ENCODE measurements at regions not wholly inside any gene's neighbourhood (a gene's known extent, or its start where the extent isn't known, plus 50 kb on each side); places are given as distances from the start of the nearest gene placed in this dataset.

GRCh38 chr16:54817432-54817831 is 113.2 kb upstream of the IRX5 start:
- Histone ChIP-seq H3K4me1 (ENCODE audit: control insufficient read depth in 5 of 5, insufficient read depth in 5 of 5, low read length in 5 of 5) (peaks cover 0 to 6% (median 2%) of the 10 kb centered on the region in 5 donors), H3K27ac (ENCODE audit: low read depth in 1 of 2, low read length in 1 of 2) (no peak overlapping the region), H3K27me3 (ENCODE audit: control insufficient read depth in 3 of 3, insufficient read depth in 3 of 3, low read length in 2 of 3) (peaks cover 0 to 12% (median 12%) of the 10 kb centered on the region in 3 donors), H3K9ac (ENCODE audit: insufficient read depth in 1 of 2, low read length in 2 of 2) (no peak overlapping the region), H3K36me3 (ENCODE audit: control insufficient read depth in 4 of 4, insufficient read depth in 4 of 4, low read length in 4 of 4) (no peaks in the 10 kb centered on the region), H3K9me3 (ENCODE audit: control insufficient read depth in 4 of 4, insufficient read depth in 3 of 4, low read length in 3 of 4) (no peaks in the 10 kb centered on the region), H3K4me3 (no peak overlapping the region)
- no peak for TF ChIP-seq CTCF (IDR thresholded peaks at IDR 0.05; ENCODE audit: control extremely low read depth, extremely low read depth)
- DNase-seq (peak; percentile 26 to 58 (median 52)), ATAC-seq (ENCODE audit: insufficient read depth, low FRiP score) (peak; percentile 56)
- 36 to 56% methylated on average over 10 of the region's 10 CpGs for WGBS, 2 donors

- Histone ChIP-seq H3K9me3 (ENCODE audit: control insufficient read depth in 4 of 4, insufficient read depth in 3 of 4, low read length in 3 of 4) (no peaks in the 10 kb centered on the region), H3K27ac (ENCODE audit: low read depth in 1 of 2, low read length in 1 of 2) (no peak overlapping the region), H3K4me1 (ENCODE audit: control insufficient read depth in 5 of 5, insufficient read depth in 5 of 5, low read length in 5 of 5) (peaks cover 0 to 6% (median 2%) of the 10 kb centered on the region in 5 donors), H3K9ac (ENCODE audit: insufficient read depth in 1 of 2, low read length in 2 of 2) (no peak overlapping the region), H3K4me3 (no peak overlapping the region), H3K27me3 (ENCODE audit: control insufficient read depth in 3 of 3, insufficient read depth in 3 of 3, low read length in 2 of 3) (peaks cover 0 to 14% (median 12%) of the 10 kb centered on the region in 3 donors), H3K36me3 (ENCODE audit: control insufficient read depth in 4 of 4, insufficient read depth in 4 of 4, low read length in 4 of 4) (no peaks in the 10 kb centered on the region)
- ATAC-seq (ENCODE audit: insufficient read depth, low FRiP score) (no peak), DNase-seq (no peak)
- no peak for TF ChIP-seq CTCF (IDR thresholded peaks at IDR 0.05; ENCODE audit: control extremely low read depth, extremely low read depth)
- 34 to 42% methylated on average over 3 of the region's 3 CpGs for WGBS, 2 donors
These were observed 114.2 kb upstream of the IRX5 start for GRCh38 chr16:54816471-54816870.

- Histone ChIP-seq H3K36me3 (ENCODE audit: control insufficient read depth in 4 of 4, insufficient read depth in 4 of 4, low read length in 4 of 4) (no peaks in the 10 kb centered on the region), H3K27ac (ENCODE audit: low read depth in 1 of 2, low read length in 1 of 2) (no peak overlapping the region), H3K9me3 (ENCODE audit: control insufficient read depth in 4 of 4, insufficient read depth in 3 of 4, low read length in 3 of 4) (no peaks in the 10 kb centered on the region), H3K27me3 (ENCODE audit: control insufficient read depth in 3 of 3, insufficient read depth in 3 of 3, low read length in 2 of 3) (peaks cover 0 to 14% (median 12%) of the 10 kb centered on the region in 3 donors), H3K9ac (ENCODE audit: insufficient read depth in 1 of 2, low read length in 2 of 2) (no peak overlapping the region), H3K4me1 (ENCODE audit: control insufficient read depth in 5 of 5, insufficient read depth in 5 of 5, low read length in 5 of 5) (peaks cover 0 to 6% (median 2%) of the 10 kb centered on the region in 5 donors), H3K4me3 (no peak overlapping the region)
- TF ChIP-seq CTCF (IDR thresholded peaks at IDR 0.05; ENCODE audit: control extremely low read depth, extremely low read depth) = no peak
- 64 to 81% methylated on average over 3 of the region's 3 CpGs for WGBS, 2 donors
- no peak for DNase-seq
- no peak for ATAC-seq (ENCODE audit: insufficient read depth, low FRiP score)
These were observed 115.5 kb upstream of the IRX5 start for GRCh38 chr16:54815177-54815576.

GRCh38 chr16:54813778-54814177 is 116.9 kb upstream of the IRX5 start:
- ATAC-seq (ENCODE audit: insufficient read depth, low FRiP score) (no peak), DNase-seq (no peak)
- no peak overlapping the region for H3K27ac ChIP-seq (ENCODE audit: low read depth in 1 of 2, low read length in 1 of 2)
- H3K9ac ChIP-seq (ENCODE audit: insufficient read depth in 1 of 2, low read length in 2 of 2) = no peak overlapping the region
- H3K9me3 ChIP-seq (ENCODE audit: control insufficient read depth in 4 of 4, insufficient read depth in 3 of 4, low read length in 3 of 4) = no peaks in the 10 kb centered on the region
- 90 to 95% methylated on average over 5 of the region's 5 CpGs for WGBS, 2 donors
- H3K4me1 ChIP-seq (ENCODE audit: control insufficient read depth in 5 of 5, insufficient read depth in 5 of 5, low read length in 5 of 5) = peaks cover 0 to 6% (median 2%) of the 10 kb centered on the region in 5 donors
- H3K27me3 ChIP-seq (ENCODE audit: control insufficient read depth in 3 of 3, insufficient read depth in 3 of 3, low read length in 2 of 3) = peaks cover 0 to 14% (median 12%) of the 10 kb centered on the region in 3 donors
- H3K4me3 ChIP-seq = no peak overlapping the region
- H3K36me3 ChIP-seq (ENCODE audit: control insufficient read depth in 4 of 4, insufficient read depth in 4 of 4, low read length in 4 of 4) = no peaks in the 10 kb centered on the region
- no peak for TF ChIP-seq CTCF (IDR thresholded peaks at IDR 0.05; ENCODE audit: control extremely low read depth, extremely low read depth)
